HG03066 (cell line): ENCODE measurements at regions not wholly inside any gene's neighbourhood (a gene's known extent, or its start where the extent isn't known, plus 50 kb on each side); places are given as distances from the start of the nearest gene placed in this dataset.

Experiments
- ATAC-seq: cut with Tn5 transposase; IDR thresholded peaks from one replicate; pipeline ENCODE4 v1.9.1; 2021; ENCODE audit warnings: low read depth; ENCODE audit not compliant: unreplicated experiment

DNA sequence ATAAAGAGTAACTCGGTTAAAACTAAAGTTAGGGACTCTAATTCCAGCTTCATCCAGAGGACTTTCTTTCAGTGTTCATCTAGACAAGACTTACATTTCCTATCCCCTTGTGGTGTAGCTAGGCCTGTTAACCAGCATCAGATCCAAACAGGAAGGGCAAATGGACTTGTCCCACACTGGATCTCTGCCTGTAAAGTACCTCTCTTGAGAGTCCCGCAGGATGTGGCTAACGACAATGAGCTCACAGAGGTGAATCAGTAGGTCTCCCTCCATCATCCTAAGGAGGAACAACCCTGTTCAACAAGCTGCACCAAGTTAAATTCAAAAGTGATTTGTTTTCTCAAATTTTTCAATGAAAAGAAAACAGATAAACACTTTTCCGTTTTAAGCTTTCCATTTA, 412.3 kb upstream of the RGPD4 start:
- no peak for ATAC-seq

DNA sequence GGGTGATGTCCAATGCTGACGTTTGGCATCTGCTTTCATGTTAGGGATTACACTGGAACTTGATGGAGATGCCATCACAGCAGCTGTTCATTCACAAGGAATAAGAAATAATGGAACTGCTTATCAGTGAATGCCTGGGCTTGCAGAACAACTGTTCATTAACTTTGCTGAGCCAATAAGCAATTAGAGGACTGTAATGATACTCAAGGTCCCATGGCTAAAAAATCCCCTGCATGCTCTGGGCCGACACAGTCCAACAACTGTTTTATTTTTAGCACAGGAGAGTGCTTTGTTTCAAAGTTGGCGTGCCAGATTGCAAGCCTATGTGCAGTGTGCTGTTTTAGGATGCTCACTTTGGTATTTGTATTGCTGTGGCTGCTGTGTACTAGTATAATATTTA, 408.0 kb upstream of the RGPD4 start:
- ATAC-seq, result no peak

DNA sequence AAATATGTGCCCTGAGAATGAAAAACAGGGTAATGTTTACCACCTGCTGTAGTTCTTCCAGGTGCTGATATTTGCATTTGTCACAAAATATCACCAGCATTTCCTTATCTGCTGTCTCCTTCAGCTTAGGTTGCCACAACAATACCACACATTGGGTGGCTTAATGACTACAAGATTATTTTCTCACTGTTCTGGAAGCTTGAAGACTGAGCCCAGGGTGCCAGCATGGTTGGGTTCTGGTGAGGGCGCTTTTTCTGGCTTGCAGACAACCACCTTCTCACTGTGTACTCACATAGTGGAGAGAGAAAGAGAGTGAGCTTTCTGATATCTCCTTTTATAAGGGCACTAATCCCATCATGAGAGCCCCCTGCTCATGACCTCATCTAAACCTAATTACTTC, 407.5 kb upstream of the RGPD4 start:
- ATAC-seq, result no peak

DNA sequence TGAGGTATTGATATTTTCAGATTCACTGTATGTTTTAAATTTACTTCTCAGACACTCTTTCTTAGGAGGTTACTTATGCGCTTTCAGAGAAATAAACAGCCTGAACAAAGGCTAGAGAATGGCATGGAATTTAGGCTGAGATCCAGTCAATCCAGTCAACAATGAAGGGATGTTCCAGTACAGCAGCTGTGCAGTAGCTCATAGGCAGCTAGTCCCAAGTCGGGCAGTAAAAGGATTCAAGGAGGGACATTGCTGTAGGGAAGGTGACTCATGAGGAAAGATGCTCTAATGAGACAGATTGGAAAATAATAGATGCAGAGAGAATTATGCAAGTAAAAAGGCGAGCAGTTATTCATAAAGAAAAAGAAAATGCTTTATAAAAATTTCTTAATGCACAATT, 397.9 kb upstream of the RGPD4 start:
- no peak for ATAC-seq

DNA sequence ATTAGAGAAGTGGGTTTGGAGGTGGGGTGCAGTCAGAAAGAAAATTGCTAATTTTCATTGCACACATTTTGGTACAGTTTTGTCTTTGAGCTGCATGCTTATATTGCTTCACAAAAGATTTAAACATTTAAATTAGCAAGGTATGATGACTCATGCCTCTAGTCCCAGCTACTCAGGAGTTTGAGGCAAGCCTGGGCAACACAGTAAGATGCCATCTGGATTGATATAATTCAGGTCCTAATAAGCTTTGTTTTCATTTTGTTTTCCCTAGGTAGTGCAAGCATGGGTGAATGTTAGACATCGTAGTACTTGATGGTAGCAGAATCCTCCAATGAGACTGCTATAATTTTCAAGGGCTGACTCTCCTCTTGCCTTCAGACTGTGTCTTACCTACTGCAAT, 396.7 kb upstream of the RGPD4 start:
- no peak for ATAC-seq

DNA sequence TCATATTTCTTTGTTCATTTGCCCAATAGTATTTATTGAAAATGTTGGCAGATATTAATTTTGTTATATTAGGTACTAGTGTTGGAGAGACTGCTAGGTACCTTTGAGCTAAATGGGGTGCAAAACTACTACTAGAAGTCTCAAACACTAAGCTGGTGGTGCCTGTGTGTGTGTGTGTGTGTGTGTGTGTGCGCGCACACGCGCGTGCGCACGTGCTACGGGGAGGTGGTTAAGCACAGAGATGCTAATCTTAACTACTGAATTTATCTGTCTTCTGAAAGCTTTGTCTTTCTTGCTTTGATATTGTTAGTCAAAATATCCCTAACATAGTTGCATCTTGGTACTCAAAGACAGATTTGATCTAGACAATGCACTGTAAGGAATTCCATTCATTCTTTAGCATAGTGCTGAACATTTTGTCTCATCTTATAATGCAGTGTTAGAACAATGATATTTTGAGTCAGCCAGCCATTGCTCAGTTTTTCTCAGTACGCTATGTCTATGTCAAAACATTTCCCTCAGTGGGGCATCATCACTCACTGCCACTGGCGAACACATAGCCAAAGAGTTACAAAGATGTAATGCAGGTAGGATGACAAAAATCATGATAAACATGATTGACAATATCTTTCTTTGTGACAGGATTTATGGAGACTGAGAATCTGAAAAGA, 396.0 kb upstream of the RGPD4 start:
- no peak for ATAC-seq

DNA sequence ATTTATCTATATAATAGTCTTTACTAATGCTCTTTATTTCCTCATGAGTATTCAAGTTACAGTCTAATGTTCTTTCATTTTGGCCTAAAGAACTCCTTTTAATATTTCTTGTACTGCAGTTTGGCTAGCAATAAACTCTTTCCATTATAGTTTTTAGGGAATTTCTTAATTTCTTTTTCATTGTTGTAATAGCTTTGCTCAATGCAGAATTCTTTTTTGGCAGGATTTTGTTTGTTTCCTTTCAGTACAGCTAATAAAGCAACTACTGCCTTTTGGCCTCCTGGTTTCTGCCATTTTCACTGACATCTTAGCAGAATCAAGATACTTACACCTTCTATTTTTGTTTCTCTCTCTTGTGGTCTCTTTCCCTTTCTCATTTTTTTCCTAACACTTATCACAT, 390.4 kb upstream of the RGPD4 start:
- ATAC-seq, result no peak

DNA sequence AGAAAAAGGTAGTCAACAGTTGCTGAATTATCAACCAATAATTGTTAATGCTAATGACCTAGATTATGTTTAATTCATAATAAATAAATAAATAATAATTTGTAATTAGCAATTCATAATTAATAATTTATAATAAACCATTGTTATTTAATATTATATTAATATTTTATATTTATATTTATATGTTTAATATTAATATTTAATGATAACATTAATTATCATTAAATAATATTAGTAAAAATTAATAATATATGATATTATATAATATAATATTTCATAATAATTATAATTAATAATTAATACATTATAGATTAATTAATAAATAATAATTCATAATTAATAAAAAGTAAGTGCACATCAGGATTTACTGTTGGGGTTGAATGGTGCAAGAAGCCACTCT, 389.4 kb upstream of the RGPD4 start:
- ATAC-seq, result no peak

DNA sequence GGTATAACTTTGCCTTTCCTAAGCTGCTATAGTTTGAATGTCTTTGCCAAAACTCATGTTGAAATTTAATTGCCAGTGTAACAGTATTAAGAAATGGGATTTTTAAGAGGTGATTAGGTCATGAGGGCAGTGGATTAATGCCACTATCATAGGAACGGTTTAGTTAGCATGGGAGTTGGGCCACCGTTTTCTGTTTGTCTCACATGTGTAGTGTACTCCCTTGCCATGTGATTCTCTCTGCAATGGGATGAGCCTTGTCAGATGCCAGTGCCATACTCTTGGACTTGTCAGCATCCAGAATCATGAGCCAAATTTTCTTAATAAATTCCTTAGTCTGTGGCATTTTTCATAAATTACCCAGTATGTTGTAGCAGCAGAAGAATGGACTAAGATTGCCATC, 388.9 kb upstream of the RGPD4 start:
- ATAC-seq, result no peak

DNA sequence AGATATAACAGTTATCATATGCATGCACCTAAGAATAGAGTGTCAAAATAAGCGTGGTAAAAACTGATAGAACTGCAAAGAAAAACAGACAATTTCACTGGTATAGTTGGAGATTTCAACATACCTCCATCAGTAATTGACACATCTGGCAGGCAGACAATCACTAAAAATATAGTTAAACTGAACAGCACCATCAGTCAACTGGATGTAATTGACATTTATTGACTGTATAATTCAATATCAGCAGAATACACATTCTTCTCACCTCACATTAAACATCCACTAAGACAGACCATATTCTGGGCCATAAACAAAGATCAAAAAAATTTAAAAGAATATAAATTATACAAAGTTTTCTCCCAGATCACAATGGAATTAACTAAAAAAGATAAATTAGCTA, 378.5 kb upstream of the RGPD4 start:
- no peak for ATAC-seq

DNA sequence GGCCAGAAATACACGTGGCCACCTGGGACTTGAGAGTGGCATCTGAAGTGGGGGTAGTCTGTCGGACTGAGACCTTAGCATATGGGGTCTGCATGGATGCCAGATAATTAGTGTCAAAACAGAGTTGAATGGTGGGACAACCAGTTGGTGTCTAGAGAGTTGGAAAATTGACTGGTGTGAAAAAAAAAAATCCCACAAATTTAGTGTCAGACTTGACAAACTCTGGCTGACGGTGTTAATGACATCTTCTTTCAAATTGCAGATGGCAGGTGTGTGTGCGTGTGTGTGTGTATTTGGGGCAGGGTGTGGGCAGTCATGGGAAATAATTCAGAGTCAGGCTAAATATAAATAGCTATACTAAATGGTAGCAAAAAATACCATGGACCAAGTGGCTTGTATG, 365.4 kb upstream of the RGPD4 start:
- ATAC-seq, result no peak

DNA sequence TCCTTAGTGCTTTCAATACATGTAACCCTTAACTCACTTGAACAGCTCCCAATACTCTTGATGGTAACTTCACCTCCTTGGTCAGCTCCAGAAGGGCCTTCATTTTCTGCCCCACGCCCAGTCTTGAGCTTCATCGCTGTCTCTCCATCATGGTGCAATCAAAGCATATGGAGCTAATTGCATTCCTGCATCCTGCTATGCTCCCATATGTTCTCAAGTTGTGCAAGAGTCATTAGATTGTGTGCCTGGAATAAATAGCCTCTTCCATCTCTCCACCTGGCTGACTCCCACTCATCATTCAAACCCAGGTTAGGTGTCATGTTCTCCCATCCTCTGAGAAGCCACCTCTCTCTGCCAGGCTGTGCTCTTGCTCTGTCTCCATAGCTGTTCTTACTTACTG, 364.5 kb upstream of the RGPD4 start:
- ATAC-seq, result no peak

DNA sequence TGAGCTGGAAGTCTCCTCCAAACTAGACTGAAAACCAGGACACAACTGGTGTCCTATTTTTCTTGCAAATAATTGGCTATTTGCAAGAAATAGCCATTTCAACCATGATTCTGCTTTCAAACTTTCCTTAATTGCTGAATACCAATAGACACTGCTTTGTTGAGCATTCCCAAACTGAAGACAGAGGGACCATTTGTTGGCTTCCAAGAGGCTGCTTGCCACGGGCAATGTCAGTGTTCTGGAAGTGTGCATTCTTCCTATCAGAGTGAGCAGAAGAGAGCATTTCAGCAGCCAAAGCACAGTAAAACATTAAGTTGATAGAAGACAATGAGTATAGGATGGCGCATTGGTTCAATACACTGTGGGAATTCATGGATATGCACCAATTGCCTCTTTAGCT, 360.5 kb upstream of the RGPD4 start:
- ATAC-seq, result no peak

DNA sequence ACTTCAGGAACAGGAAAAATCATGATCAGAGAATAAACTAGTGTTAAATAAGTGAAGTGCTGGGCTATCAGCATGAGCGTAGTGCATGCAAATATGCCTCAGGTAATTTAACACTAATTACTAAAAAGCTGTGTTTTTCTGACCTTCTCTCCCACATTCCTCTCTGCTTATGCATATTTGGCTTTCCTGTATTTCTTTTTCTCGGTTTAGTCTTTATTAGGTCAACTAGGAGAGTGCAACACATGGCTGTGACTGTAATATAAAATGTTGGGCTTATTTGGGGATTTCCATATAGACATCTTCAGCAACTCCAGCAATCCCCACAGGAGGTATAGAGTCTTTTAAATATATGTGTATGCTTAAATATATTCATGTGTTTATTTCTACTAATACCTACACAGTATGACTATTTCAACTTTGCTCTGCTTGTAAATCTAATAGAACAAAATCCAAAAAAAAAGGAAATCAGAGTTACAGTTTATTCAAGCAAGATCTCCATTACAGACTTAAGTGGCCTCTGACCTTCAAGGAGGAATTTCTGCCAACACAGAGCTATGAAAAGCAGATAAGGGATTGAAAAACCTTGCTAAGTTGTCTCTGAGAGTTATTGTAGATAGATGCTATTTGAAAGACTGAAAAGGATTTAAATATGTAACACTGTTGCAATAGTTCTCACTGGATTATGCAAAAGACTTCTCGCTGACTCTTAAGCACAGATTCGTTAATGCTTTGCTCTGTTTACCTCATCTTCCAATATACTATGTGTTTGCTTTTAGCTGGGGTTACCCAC, 359.5 kb upstream of the RGPD4 start:
- ATAC-seq, result no peak

DNA sequence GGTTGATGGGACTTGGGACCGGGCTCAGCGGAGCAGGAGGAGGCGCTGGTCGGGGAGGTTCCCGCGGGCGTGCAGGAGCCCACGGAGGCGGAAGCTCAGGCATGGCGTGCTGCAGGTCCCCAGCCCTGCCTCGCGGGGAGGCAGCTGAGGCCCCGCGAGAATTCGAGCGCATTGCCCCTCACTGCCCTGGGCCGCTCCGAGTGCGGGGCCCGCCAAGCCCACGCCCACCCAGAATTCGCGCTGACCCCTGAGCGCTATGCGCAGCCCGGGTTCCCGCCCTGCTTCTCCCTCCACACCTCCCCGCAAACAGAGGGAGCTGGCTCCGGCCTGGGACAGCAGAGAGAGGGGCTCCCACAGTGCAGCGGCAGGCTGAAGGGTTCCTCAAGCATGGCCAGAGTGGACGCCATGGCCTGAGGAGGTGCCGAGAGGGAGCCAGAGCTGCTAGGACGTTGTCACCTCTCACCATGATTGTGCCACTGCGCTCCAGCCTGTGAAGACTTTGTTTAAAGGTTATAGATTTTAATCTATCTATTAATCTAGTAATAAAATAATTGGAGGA, 357.2 kb upstream of the RGPD4 start:
- ATAC-seq, result no peak

DNA sequence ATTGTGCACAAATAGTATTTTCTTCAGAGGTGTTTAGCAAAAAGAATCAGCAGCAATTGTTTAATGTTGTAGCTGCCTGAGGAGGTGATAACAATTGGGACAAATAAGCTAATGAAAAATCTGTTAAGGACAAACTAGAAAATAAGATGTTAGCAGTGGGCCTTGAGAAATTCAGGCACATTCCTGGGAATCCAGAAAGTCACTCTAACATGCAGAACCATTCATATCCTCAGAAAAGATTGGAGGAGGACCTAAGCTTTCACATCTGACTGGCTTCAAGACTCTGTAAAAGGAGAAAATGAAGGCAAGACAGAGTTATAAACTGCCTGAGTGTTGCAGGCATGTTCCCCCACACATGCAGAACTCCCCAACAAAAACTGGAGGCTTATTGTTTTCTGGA, 353.5 kb upstream of the RGPD4 start:
- no peak for ATAC-seq

DNA sequence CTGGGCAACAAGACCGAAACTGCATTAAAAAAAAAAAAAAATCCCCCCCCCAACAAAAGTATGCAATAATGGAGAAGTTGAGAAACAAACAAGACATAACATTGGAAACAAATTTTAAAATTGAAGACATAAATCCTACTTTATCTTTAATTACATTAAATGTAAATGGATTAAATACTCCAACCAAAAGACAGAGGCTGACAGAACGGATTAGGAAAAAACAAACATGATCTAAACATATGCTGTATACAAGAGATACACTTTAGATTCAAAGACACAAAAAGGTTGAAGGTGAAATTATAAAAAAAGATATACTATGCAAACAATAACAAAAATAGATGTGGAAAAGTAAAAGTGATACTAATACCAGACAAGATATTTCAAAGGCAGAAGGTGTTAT, 350.8 kb upstream of the RGPD4 start:
- ATAC-seq, result no peak

DNA sequence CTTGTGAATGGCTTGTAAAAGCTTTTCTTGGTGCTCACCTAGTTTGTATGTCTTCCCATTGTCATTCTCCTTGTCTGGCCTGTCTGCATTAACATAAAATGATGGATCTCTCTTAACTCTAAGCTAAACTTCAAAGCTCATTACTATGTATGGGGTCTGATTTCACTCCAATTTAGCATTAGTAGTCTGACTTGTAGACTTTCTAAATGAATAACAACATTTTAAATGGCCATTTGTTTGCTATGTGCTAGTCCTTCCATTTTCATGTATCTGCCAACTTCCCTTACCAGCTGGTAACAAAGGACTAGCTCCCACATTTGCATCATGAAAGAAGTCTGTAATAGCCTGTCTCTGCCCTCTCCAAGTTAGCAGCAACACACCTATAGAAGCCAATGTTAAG, 324.2 kb upstream of the RGPD4 start:
- no peak for ATAC-seq

DNA sequence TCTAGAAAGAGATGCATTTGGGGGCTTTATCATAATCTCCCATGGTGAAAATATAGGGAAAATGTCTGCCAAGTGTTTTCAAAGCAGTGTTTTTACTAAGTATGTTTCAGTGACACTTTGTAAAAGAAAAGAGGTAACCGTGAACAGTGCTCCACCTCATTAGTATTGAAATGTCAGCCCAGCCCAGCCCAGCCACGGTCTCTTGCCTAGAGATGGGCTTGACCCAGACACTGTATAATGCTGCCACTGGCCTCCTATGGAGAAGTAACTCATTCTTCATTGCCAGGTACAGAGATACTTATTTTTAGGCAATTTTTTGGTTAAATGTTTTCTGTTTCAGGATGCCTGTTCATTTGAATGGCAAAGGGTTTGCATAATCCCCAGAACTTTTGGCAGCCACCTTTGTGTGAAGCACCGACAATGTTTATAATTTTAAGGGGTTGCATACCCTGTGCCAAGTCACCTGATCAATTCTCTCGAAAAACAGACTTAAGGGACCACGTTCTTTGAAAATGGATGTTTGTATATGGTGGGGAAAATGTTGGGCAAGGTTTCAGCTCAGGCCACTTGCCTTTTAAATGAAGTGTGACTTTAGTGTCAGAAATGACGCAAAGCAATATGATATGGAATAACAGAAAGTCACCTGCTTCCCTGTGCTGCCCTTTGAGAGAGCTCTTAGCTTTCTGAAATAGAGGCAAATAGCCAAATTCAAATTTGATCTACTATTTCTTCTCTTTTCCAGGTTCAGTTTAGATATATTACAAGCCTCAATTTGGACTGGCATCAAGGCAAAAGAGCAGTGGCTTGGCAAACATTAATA, 314.5 kb upstream of the RGPD4 start:
- no peak for ATAC-seq

DNA sequence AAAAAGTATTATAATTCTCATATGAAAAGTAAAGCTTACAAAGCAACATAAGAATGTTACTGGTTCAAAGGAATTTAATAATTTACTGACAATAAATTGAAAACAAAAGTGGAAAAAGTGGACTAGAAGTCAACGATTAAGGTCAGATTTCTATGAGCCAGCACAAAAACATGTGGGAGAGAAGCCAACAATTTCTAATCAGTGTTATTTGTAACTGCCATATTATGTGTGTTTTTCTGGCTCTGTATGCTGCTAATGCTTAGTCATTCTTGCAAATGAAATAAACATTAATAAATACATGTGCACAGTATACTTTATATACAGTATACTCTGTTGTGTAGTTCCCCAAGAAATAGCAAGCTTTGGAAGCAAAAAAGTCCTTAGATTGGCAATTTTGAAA, 301.3 kb upstream of the RGPD4 start:
- ATAC-seq, result no peak

DNA sequence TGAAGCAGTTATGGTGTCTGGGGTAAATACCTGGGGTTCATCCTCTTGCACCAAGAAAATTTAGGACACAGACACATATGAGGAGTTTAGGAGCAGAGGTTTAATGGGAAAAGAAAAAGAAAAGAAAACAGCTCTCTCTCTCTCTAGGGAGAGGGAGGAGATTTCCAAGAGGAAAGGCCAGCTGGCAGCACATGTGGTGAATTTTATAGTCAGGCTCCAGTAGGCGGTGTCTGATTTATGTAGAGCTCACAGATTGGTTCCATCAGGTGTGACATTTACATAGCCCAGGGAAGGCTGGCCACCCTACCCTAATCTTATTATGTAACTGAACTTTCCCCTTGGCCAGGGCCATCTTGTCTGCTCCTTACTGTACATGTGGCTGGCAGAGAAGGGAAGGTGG, 297.5 kb upstream of the RGPD4 start:
- no peak for ATAC-seq
